H1 (cell line): ENCODE measurements at regions not wholly inside any gene's neighbourhood (a gene's known extent, or its start where the extent isn't known, plus 50 kb on each side); places are given as distances from the start of the nearest gene placed in this dataset.

Source experiments
- GTF2F1 ChIP-seq: IDR thresholded peaks from 2 replicates; pipeline ENCODE4 v1.6.1; 2012; ENCODE audit warnings: low read depth, low read length, improper control_type of control experiment, borderline replicate concordance
- KDM1A ChIP-seq: fragments of 200-600, 300-600 bp; sonication (generic); IDR thresholded peaks from 2 replicates; pipeline ENCODE4 v1.7.1; 2016; ENCODE audit warnings: mild to moderate bottlenecking, low read length, borderline replicate concordance
- MAFK ChIP-seq: IDR thresholded peaks from 2 replicates; pipeline ENCODE4 v1.6.1; 2012; ENCODE audit warnings: low read depth, mild to moderate bottlenecking, improper control_type of control experiment, low read length
- TF ChIP-seq, protein P1 (sequence below): IDR thresholded peaks from 2 replicates; pipeline ENCODE4 v1.6.1; 2011; ENCODE audit warnings: low read depth, mild to moderate bottlenecking, low read length; ENCODE audit not compliant: insufficient read depth

DNA sequence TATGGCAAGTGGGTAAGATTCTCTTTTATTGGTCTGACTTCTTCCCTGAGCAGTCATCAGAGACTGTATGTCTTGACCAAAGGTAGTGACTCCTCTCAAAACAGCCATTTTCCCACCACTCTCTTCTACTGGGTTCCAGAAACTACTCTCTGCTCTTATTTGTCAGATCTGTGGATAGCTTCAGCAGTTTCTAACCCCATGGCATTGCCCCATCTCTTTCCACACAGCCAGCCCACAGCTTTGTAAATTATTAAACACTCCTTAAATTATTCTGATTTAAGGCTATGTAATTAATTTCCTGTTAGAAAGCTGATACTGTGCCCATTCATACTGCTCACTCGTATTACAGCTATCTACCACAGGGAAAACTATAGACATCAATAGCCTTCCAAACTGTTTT, 138.4 kb upstream of the CNR1 start (continued):
- TF ChIP-seq GTF2F1 = no peak
- no peak for TF ChIP-seq KDM1A
- TF ChIP-seq, protein P1, sequence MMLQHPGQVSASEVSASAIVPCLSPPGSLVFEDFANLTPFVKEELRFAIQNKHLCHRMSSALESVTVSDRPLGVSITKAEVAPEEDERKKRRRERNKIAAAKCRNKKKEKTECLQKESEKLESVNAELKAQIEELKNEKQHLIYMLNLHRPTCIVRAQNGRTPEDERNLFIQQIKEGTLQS = no peak
- TF ChIP-seq MAFK = no peak
